ENCODE measurements at regions not wholly inside any gene's neighbourhood (a gene's known extent, or its start where the extent isn't known, plus 50 kb on each side); places are given as distances from the start of the nearest gene placed in this dataset.
A peak's percentile ranks its signal among the peaks of the same experiment; 100 is the strongest.

DNA sequence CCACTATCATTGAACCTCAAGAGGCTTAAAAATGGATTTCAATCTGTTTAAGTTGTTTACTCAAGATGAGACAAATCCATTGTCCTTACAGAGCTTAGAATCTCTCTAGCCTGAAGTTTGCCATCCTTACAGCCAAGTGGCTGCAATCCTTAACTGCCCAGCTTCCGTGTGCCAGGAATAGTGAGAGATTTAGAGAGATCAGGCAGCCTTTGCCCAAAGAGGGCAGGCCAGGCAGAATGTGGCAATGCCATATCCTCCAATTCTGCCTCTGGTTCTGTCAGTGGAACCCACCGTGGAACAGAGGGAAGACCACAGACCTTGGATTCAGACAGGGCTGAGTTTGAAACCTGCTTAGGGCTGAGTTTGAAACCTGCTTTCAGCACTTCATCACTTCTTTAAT, 374.3 kb downstream of the VPS13C start:
- Histone ChIP-seq H4K5ac (ENCODE audit: insufficient read length, low read depth, low read length) (no peak overlapping the region), H3K14ac (ENCODE audit: insufficient read depth, low read length) (no peak overlapping the region), H3K23ac (ENCODE audit: insufficient read length, low read depth, low read length) (no peak overlapping the region), H3K56ac (ENCODE audit: insufficient read length, low read depth, low read length) (no peak overlapping the region), H3K4ac (ENCODE audit: low read depth, low read length) (no peak overlapping the region), H2AK5ac (ENCODE audit: insufficient read length, low read length) (no peak overlapping the region), H4K8ac (replicated peaks; ENCODE audit: insufficient read length, low read depth, low read length) (no peak overlapping the region), H3T11ph (ENCODE audit: low read length) (no peak overlapping the region), H3K9ac (ENCODE audit: extremely low read depth, insufficient read length, low read length) (no peak overlapping the region), H2BK12ac (ENCODE audit: insufficient read length, low read depth, low read length) (no peak overlapping the region), H2BK5ac (ENCODE audit: insufficient read length, low read length) (no peak overlapping the region), H3K18ac (ENCODE audit: insufficient read length, low read depth, low read length) (no peak overlapping the region), H4K20me1 (ENCODE audit: control insufficient read depth, insufficient read depth, insufficient read length) (no peaks in the 10 kb centered on the region), H3K79me2 (ENCODE audit: insufficient read depth, low read length) (no peaks in the 10 kb centered on the region), H2BK15ac (ENCODE audit: low read depth, low read length) (no peak overlapping the region), H3K4me2 (ENCODE audit: insufficient read depth, insufficient read length, low read length) (no peak overlapping the region), H2BK120ac (ENCODE audit: low read depth, low read length, poor library complexity, severe bottlenecking) (no peak overlapping the region), H2AFZ (ENCODE audit: low read length) (no peak overlapping the region), H3K4me1 (ENCODE audit: insufficient read depth, low read length) (peaks cover 6% of the 10 kb centered on the region; the same call in 1 of the 2 replicates), H3K27me3 (ENCODE audit: insufficient read depth, low read length) (no peaks in the 10 kb centered on the region), H3K27ac (ENCODE audit: insufficient read length, low read depth, low read length) (no peak overlapping the region), H3K23me2 (ENCODE audit: insufficient read length, low read depth, low read length, poor library complexity, severe bottlenecking) (no peaks in the 10 kb centered on the region), H4K91ac (ENCODE audit: insufficient read length, low read depth, low read length) (no peak overlapping the region), H2BK20ac (ENCODE audit: low read depth, low read length, poor library complexity, severe bottlenecking) (no peak overlapping the region), H3K9me3 (ENCODE audit: control insufficient read depth, low read depth, low read length) (no peaks in the 10 kb centered on the region), H3K79me1 (ENCODE audit: insufficient read depth, low read depth, low read length, poor library complexity, severe bottlenecking) (no peaks in the 10 kb centered on the region)
- Mint-ChIP-seq H3K4me3 (no peak overlapping the region), H3K4me1 (peaks cover 19 to 20% of the 10 kb centered on the region in 2 experiments), H3K36me3 (ENCODE audit: insufficient read depth in 1 of 3, low read depth in 3 of 3) (no peaks in the 10 kb centered on the region; a peak in 1 of 7 replicates), H3K9me3 (peaks cover 0 to 5% of the 10 kb centered on the region in 2 experiments; a peak in 1 of 5 replicates), H3K27ac (peak overlapping the region in 1 of 3 experiments; percentile 16; a peak in 1 of 7 replicates), H3K27me3 (ENCODE audit: low read depth) (0 out of 2 replicates have a peak, but pooled peaks cover 2% of the 10 kb centered on the region)
- no CpG with 5 or more reads among the region's 2 CpGs for WGBS (ENCODE audit: extremely low coverage, insufficient read length, low lambda C conversion rate)
- DNase-seq = no peak
- TF ChIP-seq, protein P1, sequence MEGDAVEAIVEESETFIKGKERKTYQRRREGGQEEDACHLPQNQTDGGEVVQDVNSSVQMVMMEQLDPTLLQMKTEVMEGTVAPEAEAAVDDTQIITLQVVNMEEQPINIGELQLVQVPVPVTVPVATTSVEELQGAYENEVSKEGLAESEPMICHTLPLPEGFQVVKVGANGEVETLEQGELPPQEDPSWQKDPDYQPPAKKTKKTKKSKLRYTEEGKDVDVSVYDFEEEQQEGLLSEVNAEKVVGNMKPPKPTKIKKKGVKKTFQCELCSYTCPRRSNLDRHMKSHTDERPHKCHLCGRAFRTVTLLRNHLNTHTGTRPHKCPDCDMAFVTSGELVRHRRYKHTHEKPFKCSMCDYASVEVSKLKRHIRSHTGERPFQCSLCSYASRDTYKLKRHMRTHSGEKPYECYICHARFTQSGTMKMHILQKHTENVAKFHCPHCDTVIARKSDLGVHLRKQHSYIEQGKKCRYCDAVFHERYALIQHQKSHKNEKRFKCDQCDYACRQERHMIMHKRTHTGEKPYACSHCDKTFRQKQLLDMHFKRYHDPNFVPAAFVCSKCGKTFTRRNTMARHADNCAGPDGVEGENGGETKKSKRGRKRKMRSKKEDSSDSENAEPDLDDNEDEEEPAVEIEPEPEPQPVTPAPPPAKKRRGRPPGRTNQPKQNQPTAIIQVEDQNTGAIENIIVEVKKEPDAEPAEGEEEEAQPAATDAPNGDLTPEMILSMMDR (conservative IDR thresholded peaks at IDR 0.05) = no peak
